Activated CD8-positive, alpha-beta memory T cell treated with anti-CD3 and anti-CD28 coated beads for 4 hours (primary cell): ENCODE measurements at regions not wholly inside any gene's neighbourhood (a gene's known extent, or its start where the extent isn't known, plus 50 kb on each side); places are given as distances from the start of the nearest gene placed in this dataset.

Source experiments
- DNase-seq, 2 donors: peaks; one replicate each; pipeline ENCODE4 v3.0.0-alpha.2; 2020; ENCODE audit warnings: low read depth in 2 of 2

DNA sequence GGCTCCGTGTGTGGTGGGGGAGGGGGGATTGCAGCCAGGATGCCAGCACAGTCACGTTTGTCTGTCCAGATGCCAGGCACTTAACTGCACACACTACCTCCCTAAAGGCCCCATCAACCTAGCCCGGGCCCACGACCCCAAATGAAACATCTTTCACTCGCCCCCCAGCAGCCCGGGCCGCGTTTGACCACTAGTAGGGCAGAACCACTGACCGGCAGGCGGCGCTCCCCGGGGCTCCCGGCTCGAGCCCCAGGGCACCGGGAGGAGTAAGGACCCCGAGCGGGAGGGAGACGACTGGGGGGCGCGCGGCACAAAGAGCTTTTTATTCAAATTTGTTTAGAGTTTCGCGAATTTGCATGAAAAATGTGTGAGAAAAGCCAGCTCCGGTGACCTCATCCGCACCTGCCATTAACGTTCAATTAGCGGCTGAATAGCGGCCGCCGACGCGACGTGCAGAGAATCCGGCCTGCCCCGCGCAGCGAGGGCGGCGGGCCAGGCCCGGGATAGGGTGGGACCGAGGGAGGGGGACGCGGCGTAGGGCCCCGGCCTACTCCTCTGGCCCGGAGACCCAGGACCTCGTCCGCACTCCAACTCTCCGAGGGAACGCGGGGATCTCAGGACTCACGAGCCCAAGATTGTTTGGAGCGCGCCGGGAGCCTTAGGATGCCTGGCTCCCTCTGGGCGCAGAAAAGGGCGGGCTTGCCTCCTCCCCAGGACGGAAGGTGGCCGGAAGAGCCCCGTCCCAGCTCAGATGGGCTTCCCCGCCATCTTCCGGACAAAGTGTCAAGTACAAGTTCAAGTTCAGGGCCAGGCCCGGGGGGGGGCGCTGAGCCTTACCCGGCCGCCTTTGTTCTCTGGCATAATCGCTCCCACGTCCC is 64.9 kb upstream of the POLG start:
- DNase-seq = no peak

DNA sequence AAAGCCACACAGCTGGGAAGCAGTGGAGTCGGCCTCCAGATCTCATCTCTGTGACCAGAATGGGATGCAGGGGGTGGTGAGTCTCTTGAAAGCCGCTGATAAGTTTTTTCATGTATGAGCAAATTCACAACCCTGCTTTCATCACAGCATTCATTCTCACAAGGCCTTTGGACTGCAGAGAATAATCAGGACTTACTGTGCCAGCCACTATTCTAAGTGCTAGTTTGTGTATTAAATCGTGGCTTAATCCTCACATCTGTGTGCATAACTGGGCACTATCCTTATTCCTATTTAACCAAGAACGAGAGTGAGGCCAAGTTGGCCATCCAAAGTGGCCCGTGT is 64.2 kb upstream of the POLG start:
- DNase-seq = no peak

DNA sequence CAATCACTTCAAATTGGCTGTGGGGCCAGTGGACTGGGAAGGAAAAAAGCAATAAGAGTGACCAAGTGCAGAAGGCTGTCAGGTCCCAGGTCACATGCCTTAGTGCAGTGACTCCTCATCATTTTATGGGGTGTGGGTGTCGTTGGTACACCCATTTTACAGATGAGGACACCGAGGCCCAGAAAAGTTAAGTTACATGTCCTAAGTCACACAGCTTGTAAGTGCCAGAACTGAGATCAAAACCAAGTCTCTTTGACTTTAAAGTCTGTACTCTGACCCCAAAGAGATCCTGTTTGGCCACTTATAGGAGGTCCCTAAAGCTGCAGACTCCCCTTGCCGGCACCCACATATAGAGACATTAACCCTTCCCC is 63.0 kb upstream of the POLG start:
- DNase-seq = no peak

- no peak for DNase-seq
Observed at GRCh38 chr15:89396723-89397652, 62.4 kb upstream of the POLG start.

DNA sequence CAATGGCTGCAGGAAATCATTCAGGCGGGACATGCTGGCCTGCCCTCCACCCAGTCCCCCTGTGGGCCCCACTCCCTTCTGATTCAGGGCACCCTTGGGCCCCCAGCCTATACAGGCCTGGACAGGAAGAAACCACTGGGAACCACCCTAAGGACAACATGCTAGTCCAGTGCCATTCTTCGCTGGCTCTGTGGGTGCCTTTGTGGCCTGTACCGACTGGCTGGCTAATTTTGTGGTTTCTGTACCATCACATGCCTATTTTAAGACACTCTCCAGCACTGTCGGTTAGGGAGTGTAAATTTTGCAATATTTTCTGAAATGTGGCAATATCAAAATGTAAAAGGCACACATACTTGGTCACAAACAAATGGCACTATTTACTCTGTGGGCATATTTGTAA is 61.4 kb upstream of the POLG start:
- DNase-seq = no peak

DNA sequence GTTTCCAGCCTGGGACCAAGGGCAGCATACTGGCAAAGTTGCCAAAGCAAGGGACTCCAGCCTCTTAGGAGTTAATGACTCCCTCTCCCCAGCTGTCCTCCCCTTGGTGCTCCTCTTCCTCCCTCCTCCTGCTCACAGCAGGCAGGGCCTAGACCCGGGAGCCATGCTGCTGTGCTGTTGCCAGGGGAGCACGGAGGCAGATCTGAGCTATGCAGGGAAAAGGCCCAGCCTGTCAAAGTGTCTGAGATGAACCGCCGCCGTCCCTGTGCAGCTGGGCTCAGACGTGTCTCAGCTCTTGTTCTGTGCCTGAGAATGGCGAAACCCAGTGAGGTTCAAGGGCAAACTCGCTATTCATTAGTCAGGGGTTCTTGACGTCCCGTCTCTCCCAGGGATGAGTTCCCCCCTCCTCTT is 60.8 kb upstream of the POLG start:
- DNase-seq = no peak

DNA sequence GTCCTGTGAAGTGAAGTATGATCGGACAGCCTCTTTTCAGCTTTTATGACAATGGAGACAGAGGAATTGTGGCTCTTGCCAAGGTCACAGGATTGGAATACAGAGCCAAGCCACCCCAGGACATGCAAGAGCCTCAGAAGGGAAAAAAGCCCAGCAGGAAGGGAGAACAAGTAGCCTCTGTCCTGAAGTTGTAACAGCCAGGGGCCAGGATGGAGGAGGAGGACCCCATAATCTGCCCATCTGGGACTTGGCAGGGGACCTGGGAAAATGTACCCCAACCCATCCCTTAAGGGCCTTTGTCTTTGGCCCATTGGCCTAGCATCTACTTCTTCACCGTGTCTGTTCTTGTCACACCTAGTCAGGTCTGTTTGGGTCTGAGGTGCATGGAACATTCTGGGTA is 60.4 kb upstream of the POLG start:
- DNase-seq = no peak

- no peak for DNase-seq
Observed at GRCh38 chr15:89393056-89393455, 58.4 kb upstream of the POLG start.

DNA sequence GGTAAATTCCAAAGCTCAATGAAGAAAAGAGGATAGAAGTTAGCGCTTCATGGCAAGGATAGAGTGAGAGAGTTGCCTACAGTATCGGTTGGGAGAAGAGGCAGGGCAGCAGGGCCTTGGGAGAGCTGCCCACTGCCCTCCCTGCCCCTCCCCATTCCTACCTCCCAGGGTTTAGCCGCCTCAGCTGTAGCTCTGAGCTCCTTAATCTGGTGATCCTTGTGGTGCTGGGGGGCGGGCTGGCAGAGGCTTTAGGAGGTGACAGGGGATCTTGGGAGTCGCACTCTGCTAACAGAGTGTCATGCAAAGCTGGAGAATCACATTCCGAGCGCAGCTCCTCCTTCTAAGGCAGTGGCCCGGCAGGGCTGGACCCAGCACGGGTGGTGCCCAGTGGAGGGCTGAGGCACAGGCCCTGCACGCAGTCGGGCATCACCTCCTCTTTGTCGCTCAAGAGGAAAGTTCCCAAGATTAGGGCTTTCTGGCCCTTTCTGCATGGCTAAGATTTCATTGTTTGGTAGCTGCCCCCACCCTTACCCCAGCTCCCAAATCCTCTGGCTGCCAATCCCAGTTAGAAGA is 57.1 kb upstream of the POLG start:
- DNase-seq = no peak

DNA sequence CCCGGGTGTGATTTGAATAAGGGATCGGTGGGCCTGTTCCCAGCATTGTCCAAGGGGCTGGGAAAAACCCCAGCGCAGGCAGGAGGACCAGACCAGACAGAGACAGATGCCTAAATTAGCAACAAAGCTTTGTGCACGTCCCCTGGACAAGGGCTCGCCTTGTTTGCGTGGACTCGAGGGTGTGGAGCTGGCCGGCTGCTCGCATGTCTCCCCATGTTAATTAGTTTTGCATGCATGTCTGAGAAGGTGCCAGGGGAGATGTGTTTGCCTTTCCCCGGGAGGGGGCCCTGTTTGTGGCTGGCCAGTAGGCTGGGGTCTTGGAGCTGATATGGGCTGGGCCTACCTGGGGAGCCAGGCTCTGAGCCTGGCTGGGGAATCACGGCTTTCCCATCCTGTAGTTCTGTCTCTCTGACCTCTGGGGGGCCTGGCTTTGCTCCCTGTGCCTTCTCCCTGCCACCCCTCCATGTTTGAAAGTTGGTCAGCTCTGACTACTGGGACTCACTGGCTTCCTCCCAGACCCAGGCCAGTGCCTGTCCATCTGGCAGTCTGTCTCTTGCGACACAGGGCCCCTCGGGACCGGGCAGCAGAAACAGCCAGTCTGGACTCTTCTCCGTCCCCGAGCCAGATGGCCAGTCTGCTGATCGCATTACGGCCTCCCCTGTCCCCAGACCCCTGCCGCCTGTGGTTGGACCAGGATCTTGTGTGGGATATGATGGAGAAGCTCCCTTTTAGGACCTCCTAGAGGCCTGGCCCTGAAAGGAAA is 55.4 kb upstream of the POLG start:
- DNase-seq = no peak

DNA sequence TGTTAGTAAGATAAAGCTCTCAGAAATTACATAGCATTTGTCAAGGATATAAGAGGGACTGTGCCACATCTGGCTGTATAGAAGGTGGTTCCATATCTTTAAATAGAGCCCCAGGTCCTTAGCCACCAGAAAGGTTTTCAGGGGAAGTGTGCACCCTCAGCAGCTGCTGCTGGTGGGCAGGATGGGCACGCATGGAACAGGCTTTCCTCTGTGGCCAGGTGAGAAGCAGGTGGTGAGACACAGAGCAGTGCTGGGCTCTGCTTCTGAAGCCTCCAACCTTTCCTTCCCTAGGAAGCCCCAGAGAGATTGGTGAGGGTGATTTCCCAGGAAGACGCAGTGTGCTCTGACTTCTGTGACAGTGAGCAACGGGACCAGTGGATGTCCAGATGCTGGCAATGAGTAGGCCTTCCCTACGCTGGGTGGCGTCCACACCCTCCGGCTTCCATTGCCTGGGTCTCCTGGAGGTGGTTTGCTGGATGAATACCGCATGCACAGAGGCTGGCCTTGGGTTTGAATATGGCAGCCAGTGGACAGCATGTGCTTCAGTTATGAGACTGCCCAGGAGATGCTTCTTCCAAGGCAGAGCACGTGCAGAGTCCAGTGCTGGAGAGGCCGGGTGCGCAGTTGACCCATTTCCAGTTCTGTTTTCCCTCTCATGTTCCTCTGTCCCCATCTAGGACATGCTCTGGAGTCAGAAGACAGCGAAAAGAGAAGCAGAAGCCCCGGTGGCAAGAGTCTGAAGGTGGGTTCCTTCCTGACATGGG is 52.7 kb upstream of the POLG start:
- DNase-seq = no peak

DNA sequence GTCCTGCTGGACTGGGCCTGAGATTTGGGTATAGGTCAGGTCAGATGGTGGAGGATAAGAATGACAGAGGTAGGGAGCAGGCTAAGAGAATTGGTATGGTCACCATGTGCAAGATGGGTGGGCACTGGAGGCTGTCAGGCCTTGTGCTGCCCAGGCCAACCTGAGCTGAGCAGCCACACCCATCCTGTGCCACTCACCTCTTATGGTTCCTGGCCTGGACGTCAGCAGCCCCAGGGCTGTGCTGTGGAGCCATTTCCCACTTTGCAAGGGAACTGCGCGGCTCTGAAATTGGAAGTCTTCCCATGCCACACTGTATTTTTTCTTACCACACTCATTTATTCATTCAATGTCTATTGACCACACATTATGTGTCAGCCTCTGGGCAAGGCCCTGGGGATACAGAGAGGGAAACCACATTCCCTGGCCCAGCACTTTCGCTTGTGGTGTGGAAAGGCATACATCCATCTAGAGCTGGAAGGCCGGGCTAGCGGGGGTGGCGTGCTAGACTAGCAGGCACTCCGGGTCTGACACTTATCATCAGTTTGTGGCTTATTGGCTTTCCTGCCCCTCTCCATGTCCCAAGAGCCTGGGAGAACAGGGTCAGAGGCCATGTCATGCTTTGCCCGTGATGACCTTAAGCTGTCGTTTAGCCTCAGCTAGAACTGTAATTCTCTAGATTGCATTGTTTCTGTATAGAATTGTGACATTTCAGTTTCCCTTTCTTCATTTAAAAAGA is 51.1 kb upstream of the POLG start:
- DNase-seq = no peak
